NT2/D1 (cell line): ENCODE measurements at regions not wholly inside any gene's neighbourhood (a gene's known extent, or its start where the extent isn't known, plus 50 kb on each side); places are given as distances from the start of the nearest gene placed in this dataset.

Experiments used
- DNase-seq: peaks from one replicate; pipeline ENCODE4 v3.0.0-alpha.2; 2011; ENCODE audit warnings: low read depth, low spot score
- H3K27me3 ChIP-seq: 2 replicates; pipeline ENCODE4 v1.6.0; 2011; ENCODE audit warnings: mild to moderate bottlenecking; ENCODE audit not compliant: insufficient read length, insufficient read depth
- H3K36me3 ChIP-seq: 2 replicates; pipeline ENCODE4 v1.6.1; 2011; ENCODE audit warnings: mild to moderate bottlenecking, low read length, mixed read lengths; ENCODE audit not compliant: insufficient read depth, insufficient read length
- H3K4me1 ChIP-seq: 2 replicates; pipeline ENCODE4 v1.5.1; 2011; ENCODE audit not compliant: insufficient read depth, insufficient read length
- H3K4me3 ChIP-seq: 2 replicates; pipeline ENCODE4 v1.5.1; 2011; ENCODE audit warnings: low read depth; ENCODE audit not compliant: insufficient read length
- H3K9ac ChIP-seq: 2 replicates; pipeline ENCODE4 v1.6.0; 2011; ENCODE audit warnings: low read depth; ENCODE audit not compliant: insufficient read length
- H3K9me3 ChIP-seq: 2 replicates; pipeline ENCODE4 v1.5.1; 2011; ENCODE audit warnings: mild to moderate bottlenecking, low read length; ENCODE audit not compliant: insufficient read depth
- SUZ12 ChIP-seq: IDR thresholded peaks from 2 replicates; pipeline ENCODE4 v1.6.1; 2011; ENCODE audit not compliant: insufficient read length, insufficient read depth; ENCODE audit errors: extremely low read depth
- YY1 ChIP-seq: IDR thresholded peaks from 2 replicates; pipeline ENCODE4 v1.6.1; 2011; ENCODE audit not compliant: insufficient read length, insufficient read depth
- ZNF274 ChIP-seq: IDR thresholded peaks from 2 replicates; pipeline ENCODE4 v1.6.1; 2011; ENCODE audit warnings: mild to moderate bottlenecking, low read depth, low read length

GRCh38 chr1:116454940-116455339 is 81.9 kb downstream of the ATP1A1 start:
- H3K4me1 ChIP-seq: peaks cover 19% of the 10 kb centered on the region
- H3K27me3 ChIP-seq: no peaks in the 10 kb centered on the region
- DNase-seq: no peak
- H3K9ac ChIP-seq: no peak overlapping the region
- no peak overlapping the region for H3K4me3 ChIP-seq
- H3K9me3 ChIP-seq: no peaks in the 10 kb centered on the region
- TF ChIP-seq SUZ12: no peak
- TF ChIP-seq ZNF274: no peak
- no peaks in the 10 kb centered on the region for H3K36me3 ChIP-seq

- H3K9me3 ChIP-seq: no peaks in the 10 kb centered on the region
- H3K36me3 ChIP-seq: no peaks in the 10 kb centered on the region
- H3K4me3 ChIP-seq: no peak overlapping the region
- no peak for TF ChIP-seq YY1
- no peak overlapping the region for H3K9ac ChIP-seq
- DNase-seq: no peak
- H3K27me3 ChIP-seq: no peaks in the 10 kb centered on the region
- H3K4me1 ChIP-seq: peaks cover 19% of the 10 kb centered on the region
These were observed 82.5 kb downstream of the ATP1A1 start for GRCh38 chr1:116455509-116455908.

GRCh38 chr1:116457946-116458604 is 85.0 kb downstream of the ATP1A1 start:
- Histone ChIP-seq H3K4me1 (peaks cover 19% of the 10 kb centered on the region), H3K27me3 (no peaks in the 10 kb centered on the region), H3K4me3 (no peak overlapping the region), H3K9me3 (no peaks in the 10 kb centered on the region), H3K36me3 (no peaks in the 10 kb centered on the region), H3K9ac (no peak overlapping the region)
- DNase-seq: no peak
- TF ChIP-seq SUZ12 (no peak), ZNF274 (no peak), YY1 (no peak)

- DNase-seq: peak; percentile 69
- H3K36me3 ChIP-seq: no peaks in the 10 kb centered on the region
- TF ChIP-seq YY1 (no peak), ZNF274 (no peak), SUZ12 (no peak)
These were observed 85.7 kb downstream of the ATP1A1 start for GRCh38 chr1:116458695-116459094.

GRCh38 chr1:116460261-116460660 is 87.2 kb downstream of the ATP1A1 start:
- peaks cover 7% of the 10 kb centered on the region for H3K4me1 ChIP-seq
- H3K4me3 ChIP-seq: no peak overlapping the region
- no peaks in the 10 kb centered on the region for H3K9me3 ChIP-seq
- TF ChIP-seq YY1 (no peak), ZNF274 (no peak), SUZ12 (no peak)
- no peaks in the 10 kb centered on the region for H3K36me3 ChIP-seq
- no peak for DNase-seq
- no peaks in the 10 kb centered on the region for H3K27me3 ChIP-seq
- no peak overlapping the region for H3K9ac ChIP-seq

More at GRCh38 chr1:116458695-116459094, 85.7 kb downstream of the ATP1A1 start:
- H3K9me3 ChIP-seq: no peaks in the 10 kb centered on the region
- no peaks in the 10 kb centered on the region for H3K27me3 ChIP-seq
- H3K9ac ChIP-seq: peak overlapping the region; percentile 37
- peaks cover 17% of the 10 kb centered on the region for H3K4me1 ChIP-seq
- H3K4me3 ChIP-seq: no peak overlapping the region

GRCh38 chr1:116460783-116461376 is 87.8 kb downstream of the ATP1A1 start:
- TF ChIP-seq ZNF274: no peak
- TF ChIP-seq SUZ12: no peak
- Histone ChIP-seq H3K4me1 (peaks cover 7% of the 10 kb centered on the region), H3K4me3 (no peak overlapping the region), H3K36me3 (no peaks in the 10 kb centered on the region), H3K9me3 (no peaks in the 10 kb centered on the region), H3K27me3 (no peaks in the 10 kb centered on the region), H3K9ac (no peak overlapping the region)
- DNase-seq: no peak

GRCh38 chr1:116461723-116462122 is 88.7 kb downstream of the ATP1A1 start:
- Histone ChIP-seq H3K4me1 (peaks cover 7% of the 10 kb centered on the region), H3K9ac (no peak overlapping the region), H3K36me3 (no peaks in the 10 kb centered on the region), H3K27me3 (no peaks in the 10 kb centered on the region), H3K4me3 (no peak overlapping the region), H3K9me3 (no peaks in the 10 kb centered on the region)
- no peak for TF ChIP-seq SUZ12
- no peak for TF ChIP-seq ZNF274
- TF ChIP-seq YY1: no peak
- no peak for DNase-seq

- peaks cover 5% of the 10 kb centered on the region for H3K4me1 ChIP-seq
- no peak overlapping the region for H3K4me3 ChIP-seq
- no peaks in the 10 kb centered on the region for H3K27me3 ChIP-seq
- H3K9ac ChIP-seq: no peak overlapping the region
- no peaks in the 10 kb centered on the region for H3K36me3 ChIP-seq
- H3K9me3 ChIP-seq: no peaks in the 10 kb centered on the region
- DNase-seq: no peak
- TF ChIP-seq SUZ12: no peak
These were observed 89.7 kb downstream of the ATP1A1 start for GRCh38 chr1:116462722-116463121.
